K562 (cell line): ENCODE measurements at regions not wholly inside any gene's neighbourhood (a gene's known extent, or its start where the extent isn't known, plus 50 kb on each side); places are given as distances from the start of the nearest gene placed in this dataset.

Experiments
- FOXA3 ChIP-seq, 2 experiments: fragments of 450-650 bp in 1 of 2; sonication (generic) in 1 of 2; formaldehyde crosslinking; IDR thresholded peaks in 1 of 2; conservative IDR thresholded peaks in 1 of 2; 2 replicates each; pipeline versions ENCODE4 v1.4.0 to v1.8.0; 2020 to 2022; ENCODE audit warnings: mild to moderate bottlenecking in 2 of 2, missing genetic modification reagents in 1 of 2
- HIVEP1 ChIP-seq: fragments of 250-450 bp; sonication (Bioruptor Pico); IDR thresholded peaks from 2 replicates; pipeline ENCODE4 v1.4.0; 2020; ENCODE audit warnings: mild to moderate bottlenecking
- TGIF2 ChIP-seq: sonication (generic); formaldehyde crosslinking; IDR thresholded peaks from 2 replicates; pipeline ENCODE4 v1.8.1; 2022; ENCODE audit warnings: mild to moderate bottlenecking, missing genetic modification reagents, moderate library complexity
- ZNF644 ChIP-seq: fragments of 200-800 bp; sonication (Bioruptor generic); IDR thresholded peaks from 2 replicates; pipeline ENCODE4 v1.6.1; 2016; ENCODE audit warnings: low read depth, missing genetic modification characterization, missing compliant biosample characterization
- TF ChIP-seq, protein P1 (sequence below): fragments of 450-650 bp; IDR thresholded peaks from 2 replicates; pipeline ENCODE4 v1.6.1; 2016; ENCODE audit warnings: low read depth

GRCh38 chr5:125536095-125536494, 789.7 kb upstream of the ZNF608 start (continued):
- TF ChIP-seq, protein P1, sequence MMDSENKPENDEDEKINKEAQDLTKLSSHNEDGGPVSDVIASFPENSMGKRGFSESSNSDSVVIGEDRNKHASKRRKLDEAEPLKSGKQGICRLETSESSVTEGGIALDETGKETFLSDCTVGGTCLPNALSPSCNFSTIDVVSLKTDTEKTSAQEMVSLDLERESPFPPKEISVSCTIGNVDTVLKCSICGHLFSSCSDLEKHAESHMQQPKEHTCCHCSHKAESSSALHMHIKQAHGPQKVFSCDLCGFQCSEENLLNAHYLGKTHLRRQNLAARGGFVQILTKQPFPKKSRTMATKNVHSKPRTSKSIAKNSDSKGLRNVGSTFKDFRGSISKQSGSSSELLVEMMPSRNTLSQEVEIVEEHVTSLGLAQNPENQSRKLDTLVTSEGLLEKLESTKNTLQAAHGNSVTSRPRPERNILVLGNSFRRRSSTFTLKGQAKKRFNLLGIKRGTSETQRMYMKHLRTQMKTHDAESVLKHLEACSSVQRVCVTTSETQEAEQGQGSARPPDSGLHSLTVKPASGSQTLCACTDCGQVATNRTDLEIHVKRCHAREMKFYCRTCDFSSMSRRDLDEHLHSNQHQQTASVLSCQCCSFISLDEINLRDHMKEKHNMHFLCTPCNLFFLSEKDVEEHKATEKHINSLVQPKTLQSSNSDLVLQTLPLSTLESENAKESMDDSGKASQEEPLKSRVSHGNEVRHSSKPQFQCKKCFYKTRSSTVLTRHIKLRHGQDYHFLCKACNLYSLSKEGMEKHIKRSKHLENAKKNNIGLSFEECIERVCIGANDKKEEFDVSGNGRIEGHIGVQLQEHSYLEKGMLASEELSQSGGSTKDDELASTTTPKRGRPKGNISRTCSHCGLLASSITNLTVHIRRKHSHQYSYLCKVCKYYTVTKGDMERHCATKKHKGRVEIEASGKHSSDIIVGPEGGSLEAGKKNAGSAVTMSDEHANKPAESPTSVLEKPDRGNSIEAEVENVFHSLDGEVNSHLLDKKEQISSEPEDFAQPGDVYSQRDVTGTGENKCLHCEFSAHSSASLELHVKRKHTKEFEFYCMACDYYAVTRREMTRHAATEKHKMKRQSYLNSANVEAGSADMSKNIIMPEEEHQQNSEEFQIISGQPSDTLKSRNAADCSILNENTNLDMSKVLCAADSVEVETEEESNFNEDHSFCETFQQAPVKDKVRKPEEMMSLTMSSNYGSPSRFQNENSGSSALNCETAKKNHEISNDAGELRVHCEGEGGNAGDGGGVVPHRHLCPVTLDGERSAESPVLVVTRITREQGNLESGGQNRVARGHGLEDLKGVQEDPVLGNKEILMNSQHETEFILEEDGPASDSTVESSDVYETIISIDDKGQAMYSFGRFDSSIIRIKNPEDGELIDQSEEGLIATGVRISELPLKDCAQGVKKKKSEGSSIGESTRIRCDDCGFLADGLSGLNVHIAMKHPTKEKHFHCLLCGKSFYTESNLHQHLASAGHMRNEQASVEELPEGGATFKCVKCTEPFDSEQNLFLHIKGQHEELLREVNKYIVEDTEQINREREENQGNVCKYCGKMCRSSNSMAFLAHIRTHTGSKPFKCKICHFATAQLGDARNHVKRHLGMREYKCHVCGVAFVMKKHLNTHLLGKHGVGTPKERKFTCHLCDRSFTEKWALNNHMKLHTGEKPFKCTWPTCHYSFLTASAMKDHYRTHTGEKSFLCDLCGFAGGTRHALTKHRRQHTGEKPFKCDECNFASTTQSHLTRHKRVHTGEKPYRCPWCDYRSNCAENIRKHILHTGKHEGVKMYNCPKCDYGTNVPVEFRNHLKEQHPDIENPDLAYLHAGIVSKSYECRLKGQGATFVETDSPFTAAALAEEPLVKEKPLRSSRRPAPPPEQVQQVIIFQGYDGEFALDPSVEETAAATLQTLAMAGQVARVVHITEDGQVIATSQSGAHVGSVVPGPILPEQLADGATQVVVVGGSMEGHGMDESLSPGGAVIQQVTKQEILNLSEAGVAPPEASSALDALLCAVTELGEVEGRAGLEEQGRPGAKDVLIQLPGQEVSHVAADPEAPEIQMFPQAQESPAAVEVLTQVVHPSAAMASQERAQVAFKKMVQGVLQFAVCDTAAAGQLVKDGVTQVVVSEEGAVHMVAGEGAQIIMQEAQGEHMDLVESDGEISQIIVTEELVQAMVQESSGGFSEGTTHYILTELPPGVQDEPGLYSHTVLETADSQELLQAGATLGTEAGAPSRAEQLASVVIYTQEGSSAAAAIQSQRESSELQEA = no peak
- TF ChIP-seq ZNF644 (tag) (no peak), FOXA3 (CRISPR knock-in tag; conservative IDR thresholded peaks at IDR 0.05 in 1 of 2, IDR thresholded peaks at IDR 0.05 in 1 of 2) (no peak), HIVEP1 (no peak), TGIF2 (CRISPR knock-in tag) (no peak)
- TF ChIP-seq, all 486 proteins: peak for 0
